ENCODE measurements at regions not wholly inside any gene's neighbourhood (a gene's known extent, or its start where the extent isn't known, plus 50 kb on each side); places are given as distances from the start of the nearest gene placed in this dataset.

DNA sequence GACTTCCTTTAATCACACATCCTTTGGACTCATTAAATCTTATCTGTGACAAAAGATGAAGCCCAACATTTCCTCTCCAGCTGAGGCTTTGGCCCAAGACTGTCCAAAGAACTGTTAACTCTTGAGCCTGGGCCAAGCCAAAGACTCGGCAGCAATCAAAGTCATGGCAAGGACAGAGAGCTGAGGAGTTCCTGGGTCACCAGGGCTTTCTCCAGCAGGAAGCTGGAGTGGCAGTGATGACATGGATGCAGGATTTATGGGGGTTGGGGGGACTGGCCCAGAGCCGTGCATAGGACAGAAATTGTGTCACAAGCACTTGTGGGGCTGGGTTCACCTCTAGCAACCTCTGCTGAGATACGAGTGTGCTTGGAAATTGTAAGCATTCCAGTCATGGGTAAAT lies 440.3 kb downstream of the PLK2 start:
- H3K27ac ChIP-seq: no peak overlapping the region
- TF ChIP-seq, protein P1, sequence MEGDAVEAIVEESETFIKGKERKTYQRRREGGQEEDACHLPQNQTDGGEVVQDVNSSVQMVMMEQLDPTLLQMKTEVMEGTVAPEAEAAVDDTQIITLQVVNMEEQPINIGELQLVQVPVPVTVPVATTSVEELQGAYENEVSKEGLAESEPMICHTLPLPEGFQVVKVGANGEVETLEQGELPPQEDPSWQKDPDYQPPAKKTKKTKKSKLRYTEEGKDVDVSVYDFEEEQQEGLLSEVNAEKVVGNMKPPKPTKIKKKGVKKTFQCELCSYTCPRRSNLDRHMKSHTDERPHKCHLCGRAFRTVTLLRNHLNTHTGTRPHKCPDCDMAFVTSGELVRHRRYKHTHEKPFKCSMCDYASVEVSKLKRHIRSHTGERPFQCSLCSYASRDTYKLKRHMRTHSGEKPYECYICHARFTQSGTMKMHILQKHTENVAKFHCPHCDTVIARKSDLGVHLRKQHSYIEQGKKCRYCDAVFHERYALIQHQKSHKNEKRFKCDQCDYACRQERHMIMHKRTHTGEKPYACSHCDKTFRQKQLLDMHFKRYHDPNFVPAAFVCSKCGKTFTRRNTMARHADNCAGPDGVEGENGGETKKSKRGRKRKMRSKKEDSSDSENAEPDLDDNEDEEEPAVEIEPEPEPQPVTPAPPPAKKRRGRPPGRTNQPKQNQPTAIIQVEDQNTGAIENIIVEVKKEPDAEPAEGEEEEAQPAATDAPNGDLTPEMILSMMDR (conservative IDR thresholded peaks at IDR 0.05): no peak

DNA sequence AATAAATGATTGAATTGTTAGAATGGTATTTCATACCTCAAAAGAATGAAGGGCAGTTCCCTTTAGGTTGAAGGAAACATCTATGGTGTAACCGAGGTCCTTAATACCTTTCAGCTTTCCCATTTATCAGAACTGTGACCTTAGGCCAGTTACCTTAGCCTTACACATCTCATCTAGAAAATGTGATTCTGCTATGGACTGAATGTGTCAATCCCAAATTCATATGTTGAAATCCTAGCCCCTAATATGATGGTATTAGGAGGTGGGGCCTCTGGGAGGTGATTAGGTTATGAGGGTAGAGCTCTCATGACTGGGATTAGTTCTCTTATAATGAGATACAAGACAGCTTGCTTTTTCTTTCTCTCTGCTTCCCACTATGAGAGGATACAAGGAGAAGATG lies 441.9 kb downstream of the PLK2 start:
- TF ChIP-seq, protein P1 (conservative IDR thresholded peaks at IDR 0.05): no peak

DNA sequence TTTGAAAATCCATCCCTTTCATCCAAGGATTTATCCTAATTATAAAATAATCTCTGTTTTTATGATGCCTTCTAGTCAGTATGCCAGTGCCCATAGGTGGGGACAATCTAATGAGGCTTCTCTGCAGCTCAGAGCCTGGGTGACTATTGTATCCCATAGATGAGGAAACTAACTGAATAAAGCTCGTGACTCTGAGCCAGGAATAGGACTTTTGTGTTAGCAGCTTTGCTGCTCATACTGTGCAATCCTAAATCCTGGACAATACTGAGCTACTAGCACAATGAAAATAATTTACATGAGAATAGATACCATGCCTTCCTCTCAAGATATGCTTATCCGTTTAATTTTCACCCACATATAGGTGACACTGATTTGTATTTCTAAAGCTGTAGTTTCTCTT lies 443.0 kb downstream of the PLK2 start:
- no peak overlapping the region for H3K27ac ChIP-seq
- TF ChIP-seq, protein P1 (conservative IDR thresholded peaks at IDR 0.05): no peak

More for the DNA sequence above, 441.9 kb downstream of the PLK2 start:
- no peak overlapping the region for H3K27ac ChIP-seq

DNA sequence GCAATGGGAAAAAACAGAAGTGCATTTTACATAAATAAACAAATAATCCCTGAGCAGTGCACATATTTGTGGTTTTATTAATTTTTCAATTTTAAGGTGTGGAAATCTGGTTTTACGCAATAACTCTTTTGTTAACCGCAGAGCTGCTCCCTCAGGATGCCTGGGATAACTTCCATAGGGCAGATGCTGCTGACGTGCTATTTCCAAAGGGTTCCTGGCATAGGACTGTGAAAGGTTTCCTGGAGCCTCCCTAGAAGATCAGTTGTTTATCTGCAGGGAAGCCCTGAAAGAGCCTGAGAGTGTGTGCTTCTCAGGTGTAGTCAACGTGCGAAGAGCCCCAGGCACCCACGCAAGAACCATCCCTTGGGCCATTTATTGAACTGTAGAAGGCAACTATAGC lies 443.5 kb downstream of the PLK2 start:
- TF ChIP-seq, protein P1 (conservative IDR thresholded peaks at IDR 0.05): no peak
- H3K27ac ChIP-seq: no peak overlapping the region

DNA sequence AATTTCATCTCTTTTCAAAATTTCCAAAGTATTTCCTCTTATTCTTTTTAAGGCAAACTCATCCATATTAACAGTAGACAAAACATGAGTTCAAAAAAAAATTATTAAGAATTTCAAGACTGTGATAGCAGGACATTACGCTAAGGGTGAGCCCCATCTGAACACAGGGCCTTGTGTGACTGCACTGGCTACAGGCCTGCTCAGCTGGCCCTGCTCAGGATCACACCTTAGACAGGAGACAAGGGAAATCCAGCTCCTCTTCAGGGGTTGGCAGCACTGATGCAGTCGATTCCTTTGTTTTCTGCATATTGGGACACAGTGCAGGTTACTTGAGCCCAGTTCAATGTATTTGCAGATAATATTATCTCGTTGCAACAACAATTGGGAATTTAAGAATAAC lies 444.7 kb downstream of the PLK2 start:
- H3K27ac ChIP-seq: no peak overlapping the region
- TF ChIP-seq, protein P1 (conservative IDR thresholded peaks at IDR 0.05): no peak

DNA sequence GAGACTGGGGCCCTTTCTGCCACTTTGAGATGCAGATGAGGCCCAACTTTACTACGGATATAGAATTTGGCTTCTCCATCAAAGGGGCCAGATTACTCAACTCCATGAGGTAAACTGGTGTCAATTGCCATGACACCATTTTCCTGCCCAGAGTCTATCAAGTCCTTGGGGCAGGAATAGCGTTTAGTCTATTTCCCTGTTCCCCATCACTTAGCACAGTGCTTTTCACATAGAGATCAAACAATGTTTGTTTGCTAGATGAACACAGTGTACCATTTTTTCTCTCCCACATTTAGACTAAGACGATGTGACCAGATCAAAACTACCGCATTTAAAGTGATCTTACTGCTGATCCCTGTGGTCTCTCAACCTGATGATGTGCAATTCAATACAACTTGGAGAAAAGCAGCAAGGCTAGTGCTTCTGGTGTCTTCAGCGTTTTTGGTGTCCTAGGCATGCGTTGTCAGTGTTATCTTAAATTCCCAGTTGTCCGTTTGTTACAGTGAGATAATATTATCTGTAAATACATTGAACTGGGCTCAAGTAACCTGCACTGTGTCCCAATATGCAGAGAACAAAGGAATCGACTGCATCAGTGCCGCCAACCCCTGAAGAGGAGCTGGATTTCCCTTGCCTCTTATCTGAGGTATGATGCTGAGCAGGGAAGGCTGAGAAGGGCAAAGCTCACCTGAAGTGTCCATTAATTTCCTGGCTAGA lies 446.2 kb downstream of the PLK2 start:
- no peak overlapping the region for H3K27ac ChIP-seq
- TF ChIP-seq, protein P1 (conservative IDR thresholded peaks at IDR 0.05): no peak

DNA sequence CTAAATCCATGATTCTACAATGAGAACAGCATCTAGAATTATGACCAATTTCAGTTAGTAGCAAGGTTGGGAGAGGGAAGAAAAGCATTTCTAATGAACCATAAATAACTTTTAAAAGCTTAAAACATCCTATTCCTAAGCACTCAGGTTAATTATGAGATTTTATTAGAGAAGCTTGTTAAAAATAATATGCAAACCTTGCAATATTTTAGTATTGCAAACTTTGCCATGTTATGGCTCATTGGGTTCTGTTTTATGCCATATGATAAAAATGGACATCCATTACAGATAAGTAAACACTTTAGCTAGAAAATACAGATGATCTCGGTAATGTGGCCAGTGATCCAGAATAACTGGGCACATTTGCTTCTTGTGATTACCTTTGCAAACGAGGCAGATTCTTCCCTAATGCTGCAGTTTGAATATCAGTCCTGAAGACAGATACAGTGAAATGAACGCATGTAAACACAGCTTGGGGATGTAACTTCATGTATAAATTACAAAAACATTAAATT lies 447.0 kb downstream of the PLK2 start:
- TF ChIP-seq, protein P1 (conservative IDR thresholded peaks at IDR 0.05): no peak
- H3K27ac ChIP-seq: no peak overlapping the region
